IMR-90 (cell line): ENCODE measurements at regions not wholly inside any gene's neighbourhood (a gene's known extent, or its start where the extent isn't known, plus 50 kb on each side); places are given as distances from the start of the nearest gene placed in this dataset.

ENCODE experiments used
- ATAC-seq: fragments of 200-7000 bp; cut with Tn5 transposase; 2 replicates; pipeline ENCODE4 v1.9.1; 2020; ENCODE audit warnings: low read depth, mild to moderate bottlenecking, moderate library complexity
- BruUV-seq: library from RNA; stranded (reverse); fragments of 400-500 nt; replicated peaks from 2 replicates; lab custom pipeline; 2021; lab: Mats Ljungman, UMichigan
- CTCF ChIA-PET: fragments of 300-600 bp; formaldehyde crosslinking; extraction: SDS; loops from one replicate; lab custom pipeline; 2021; ENCODE audit warnings: antibody characterized with exemption; lab: Yijun Ruan, JAX
- POLR2A ChIA-PET: fragments of 300-600 bp; sonication (Branson Sonifier 250); formaldehyde crosslinking; loops from one replicate; lab custom pipeline; 2022; ENCODE audit warnings: antibody characterized with exemption; ENCODE audit not compliant: unreplicated experiment; lab: Charles Lee
- DNase-seq: peaks from one replicate; pipeline ENCODE4 v3.0.0; 2013
- H2AFZ ChIP-seq: replicated peaks from 2 replicates; pipeline ENCODE3; 2013; ENCODE audit warnings: low read length, mild to moderate bottlenecking; ENCODE audit not compliant: poor library complexity
- H2AK5ac ChIP-seq: 2 replicates; pipeline ENCODE4 v1.6.1; 2013; ENCODE audit warnings: low read depth, low read length, inconsistent platforms
- H2AK9ac ChIP-seq: replicated peaks from 2 replicates; pipeline ENCODE3; 2013; ENCODE audit warnings: mild to moderate bottlenecking, low read depth, low read length, moderate library complexity; ENCODE audit not compliant: poor library complexity
- H2BK120ac ChIP-seq: 2 replicates; pipeline ENCODE4 v1.6.1; 2013; ENCODE audit warnings: low read depth, low read length, inconsistent platforms
- H2BK15ac ChIP-seq: 3 replicates; pipeline ENCODE4 v1.6.1; 2013; ENCODE audit warnings: low read depth, low read length, inconsistent platforms
- H2BK20ac ChIP-seq: 2 replicates; pipeline ENCODE4 v1.6.1; 2013; ENCODE audit warnings: low read depth, mild to moderate bottlenecking, inconsistent platforms, low read length, moderate library complexity
- H2BK5ac ChIP-seq: 2 replicates; pipeline ENCODE4 v1.6.1; 2013; ENCODE audit warnings: mild to moderate bottlenecking, low read depth, low read length, inconsistent platforms; ENCODE audit not compliant: poor library complexity, severe bottlenecking
- H3K14ac ChIP-seq: replicated peaks from 2 replicates; pipeline ENCODE4 v1.6.1; 2013; ENCODE audit warnings: low read depth, low read length, inconsistent platforms
- H3K18ac ChIP-seq: 2 replicates; pipeline ENCODE4 v1.6.1; 2013; ENCODE audit warnings: low read depth, low read length, control low read depth
- H3K23ac ChIP-seq: 2 replicates; pipeline ENCODE4 v1.6.1; 2013; ENCODE audit warnings: low read depth, low read length, inconsistent platforms
- H3K27ac ChIP-seq: 2 replicates; pipeline ENCODE4 v1.5.1; 2013; ENCODE audit warnings: mild to moderate bottlenecking, control low read depth, low read length; ENCODE audit not compliant: insufficient read depth
- H3K27me3 ChIP-seq: 2 replicates; pipeline ENCODE4 v1.6.1; 2013; ENCODE audit warnings: low read length; ENCODE audit not compliant: control insufficient read depth, insufficient read depth
- H3K36me3 ChIP-seq: 2 replicates; pipeline ENCODE4 v1.6.1; 2013; ENCODE audit warnings: low read length, mixed read lengths; ENCODE audit not compliant: control insufficient read depth, insufficient read depth
- H3K4ac ChIP-seq: 2 replicates; pipeline ENCODE4 v1.6.1; 2013; ENCODE audit warnings: low read depth, low read length, inconsistent platforms
- H3K4me1 ChIP-seq: 2 replicates; pipeline ENCODE4 v1.6.1; 2013; ENCODE audit warnings: low read length, mixed read lengths; ENCODE audit not compliant: control insufficient read depth, insufficient read depth
- H3K4me2 ChIP-seq: 2 replicates; pipeline ENCODE4 v1.6.1; 2013; ENCODE audit warnings: low read depth, mild to moderate bottlenecking, control low read depth, low read length, moderate library complexity
- H3K4me3 ChIP-seq: 2 replicates; pipeline ENCODE4 v1.5.1; 2013; ENCODE audit warnings: low read depth, mild to moderate bottlenecking, control low read depth, low read length, moderate library complexity; ENCODE audit not compliant: insufficient read depth
- H3K56ac ChIP-seq: 2 replicates; pipeline ENCODE4 v1.6.1; 2013; ENCODE audit warnings: low read length, inconsistent platforms; ENCODE audit not compliant: insufficient read depth; ENCODE audit errors: extremely low read depth
- H3K79me1 ChIP-seq, 2 experiments: 2 replicates each; pipeline ENCODE4 v1.6.1; 2013; ENCODE audit warnings: low read length in 2 of 2, inconsistent platforms in 1 of 2, low read depth in 1 of 2
- H3K9ac ChIP-seq: 2 replicates; pipeline ENCODE4 v1.6.1; 2013; ENCODE audit warnings: low read depth, low read length, control low read depth
- H3K9me1 ChIP-seq: 2 replicates; pipeline ENCODE4 v1.6.1; 2013; ENCODE audit warnings: low read length, inconsistent platforms; ENCODE audit not compliant: insufficient read depth
- H3K9me3 ChIP-seq: 2 replicates; pipeline ENCODE4 v1.6.1; 2013; ENCODE audit warnings: low read length; ENCODE audit not compliant: control insufficient read depth, insufficient read depth
- H4K20me1 ChIP-seq: 2 replicates; pipeline ENCODE4 v1.6.1; 2013; ENCODE audit warnings: low read length, inconsistent platforms; ENCODE audit not compliant: insufficient read depth
- H4K5ac ChIP-seq: 2 replicates; pipeline ENCODE4 v1.6.1; 2013; ENCODE audit warnings: mild to moderate bottlenecking, low read depth, low read length, control low read depth
- H4K8ac ChIP-seq, 2 experiments: 2 replicates each; pipeline ENCODE4 v1.6.1; 2013; ENCODE audit warnings: low read depth in 2 of 2, low read length in 2 of 2, control low read depth in 1 of 2, inconsistent platforms in 1 of 2
- H4K91ac ChIP-seq: 2 replicates; pipeline ENCODE4 v1.6.1; 2013; ENCODE audit warnings: low read depth, low read length, inconsistent platforms; ENCODE audit not compliant: insufficient read depth
- CHD1 ChIP-seq: IDR thresholded peaks from 2 replicates; pipeline ENCODE4 v1.6.1; 2012; ENCODE audit warnings: low read depth, low read length, improper control_type of control experiment
- ELK1 ChIP-seq: fragments of 150-350 bp; IDR thresholded peaks from 2 replicates; pipeline ENCODE4 v1.6.1; 2016; ENCODE audit warnings: low read depth, mild to moderate bottlenecking, low read length, moderate library complexity, borderline replicate concordance
- FOS ChIP-seq: fragments of 150-350 bp; IDR thresholded peaks from 2 replicates; pipeline ENCODE4 v1.6.1; 2016; ENCODE audit warnings: low read depth, low read length
- MAFK ChIP-seq: IDR thresholded peaks from 2 replicates; pipeline ENCODE4 v1.6.1; 2012; ENCODE audit warnings: low read depth, low read length, improper control_type of control experiment
- MAZ ChIP-seq: IDR thresholded peaks from 2 replicates; pipeline ENCODE4 v1.6.1; 2012; ENCODE audit warnings: low read depth, mild to moderate bottlenecking, low read length, improper control_type of control experiment, moderate library complexity, borderline replicate concordance
- MXI1 ChIP-seq: IDR thresholded peaks from 2 replicates; pipeline ENCODE4 v1.6.1; 2012; ENCODE audit warnings: low read depth, mild to moderate bottlenecking, low read length, moderate library complexity, borderline replicate concordance
- NFE2L2 ChIP-seq: fragments of 150-350 bp; IDR thresholded peaks from 2 replicates; pipeline ENCODE4 v1.6.1; 2016; ENCODE audit warnings: low read depth, mild to moderate bottlenecking, low read length
- RAD21 ChIP-seq: IDR thresholded peaks from 2 replicates; pipeline ENCODE4 v1.6.1; 2012; ENCODE audit warnings: low read length, improper control_type of control experiment
- RCOR1 ChIP-seq: IDR thresholded peaks from 2 replicates; pipeline ENCODE4 v1.6.1; 2012; ENCODE audit warnings: mild to moderate bottlenecking, low read length, improper control_type of control experiment; ENCODE audit not compliant: insufficient replicate concordance
- RFX5 ChIP-seq: IDR thresholded peaks from 2 replicates; pipeline ENCODE4 v1.8.0; 2012; ENCODE audit warnings: low read depth, mild to moderate bottlenecking, low read length, moderate library complexity
- USF2 ChIP-seq: fragments of 150-350 bp; IDR thresholded peaks from 2 replicates; pipeline ENCODE4 v1.6.1; 2017; ENCODE audit warnings: mild to moderate bottlenecking, antibody characterized with exemption, low read length, low read depth
- WGBS, 2 experiments: methylation state at CpG; one replicate each; pipeline versions ENCODE4 v1.1.5 to v1.1.7; 2013; ENCODE audit warnings: missing lambda C conversion rate in 2 of 2; ENCODE audit not compliant: insufficient read length in 1 of 2; ENCODE audit errors: extremely low coverage in 2 of 2; 5-methylcytosine and 5-hydroxymethylcytosine counted together
- dilution Hi-C: fragments of 300-500 bp; cut with HindIII; formaldehyde crosslinking; loops from one replicate; pipeline ENCODE4 v1.14.3; 2018; ENCODE audit warnings: low sequenced_read_pairs; ENCODE audit not compliant: unreplicated experiment
- in situ Hi-C: fragments of 300-500 bp; cut with MboI; formaldehyde crosslinking; loops from 3 replicates; pipeline ENCODE4 v1.14.3; 2019; ENCODE audit warnings: low sequenced_read_pairs, inconsistent platforms, mixed read lengths
- intact Hi-C: fragments of 100-400 bp; cut with micrococcal nuclease; formaldehyde crosslinking; loops from 2 replicates; pipeline ENCODE4 v1.10.0; 2022

- WGBS, 2 experiments = no CpG with 5 or more reads among the region's 8 CpGs
- Histone ChIP-seq H3K4me2 (no peak overlapping the region), H3K4ac (no peak overlapping the region), H3K4me3 (no peak overlapping the region), H3K56ac (no peak overlapping the region), H2BK20ac (no peak overlapping the region), H3K14ac (no peak overlapping the region), H3K36me3 (no peaks in the 10 kb centered on the region), H2BK5ac (no peak overlapping the region), H2BK120ac (no peak overlapping the region), H3K79me1 (no peaks in the 10 kb centered on the region), H4K20me1 (no peaks in the 10 kb centered on the region), H3K23ac (no peak overlapping the region), H3K9ac (no peak overlapping the region), H3K4me1 (peaks cover 4% of the 10 kb centered on the region), H2AK5ac (no peak overlapping the region), H2BK15ac (no peak overlapping the region), H4K5ac (no peak overlapping the region), H2AK9ac (no peak overlapping the region), H4K8ac (no peak overlapping the region), H4K91ac (no peak overlapping the region), H3K9me3 (peaks cover 4% of the 10 kb centered on the region), H2AFZ (no peak overlapping the region), H3K27me3 (no peaks in the 10 kb centered on the region), H3K18ac (no peak overlapping the region), H3K27ac (no peak overlapping the region), H3K9me1 (no peaks in the 10 kb centered on the region)
- dilution Hi-C loops (no loop called here), intact Hi-C loops (no loop called here), in situ Hi-C loops (no loop called here)
- BruUV-seq = no TSS peak
- DNase-seq = no peak
- ChIA-PET CTCF (no interaction called here), POLR2A (no interaction called here)
- ATAC-seq = no peak
- TF ChIP-seq RAD21 (no peak), MAZ (no peak), RFX5 (no peak), MAFK (no peak), NFE2L2 (no peak), MXI1 (no peak), RCOR1 (no peak), USF2 (no peak), CHD1 (no peak), ELK1 (no peak), FOS (no peak)
Measured at GRCh38 chr3:102078854-102079808, 229.8 kb downstream of the NFKBIZ start.
